H9 (cell line): ENCODE measurements at regions not wholly inside any gene's neighbourhood (a gene's known extent, or its start where the extent isn't known, plus 50 kb on each side); places are given as distances from the start of the nearest gene placed in this dataset.
"Not testable (repeated sequence)": the region's sequence is repeated elsewhere in the genome, so short reads cannot be mapped to it uniquely, and the experiment has no call there.

Source experiments
- DNase-seq: peaks from one replicate; pipeline ENCODE4 v3.0.0-alpha.2; 2017
- H2AFZ ChIP-seq: one replicate; pipeline ENCODE4 v1.6.1; 2013; ENCODE audit warnings: mild to moderate bottlenecking, low read length, control low read depth, moderate library complexity
- H2AK5ac ChIP-seq: 2 replicates; pipeline ENCODE4 v1.6.1; 2013; ENCODE audit warnings: low read length, control low read depth, mixed read lengths; ENCODE audit not compliant: insufficient read length
- H2BK120ac ChIP-seq: one replicate; pipeline ENCODE4 v1.6.1; 2013; ENCODE audit warnings: low read depth, mild to moderate bottlenecking, low read length, control low read depth, inconsistent platforms; ENCODE audit not compliant: poor library complexity, severe bottlenecking
- H2BK12ac ChIP-seq: 2 replicates; pipeline ENCODE4 v1.6.1; 2013; ENCODE audit warnings: low read length, control low read depth, mixed read lengths, low read depth; ENCODE audit not compliant: insufficient read length
- H2BK15ac ChIP-seq: 2 replicates; pipeline ENCODE4 v1.6.1; 2013; ENCODE audit warnings: low read depth, low read length, control low read depth
- H2BK20ac ChIP-seq: one replicate; pipeline ENCODE4 v1.6.1; 2013; ENCODE audit warnings: low read depth, mild to moderate bottlenecking, low read length, control low read depth, inconsistent platforms; ENCODE audit not compliant: poor library complexity, severe bottlenecking
- H2BK5ac ChIP-seq: 2 replicates; pipeline ENCODE4 v1.6.1; 2013; ENCODE audit warnings: low read length, control low read depth, mixed read lengths; ENCODE audit not compliant: insufficient read length
- H3K14ac ChIP-seq: 2 replicates; pipeline ENCODE4 v1.6.1; 2013; ENCODE audit warnings: low read length, control low read depth; ENCODE audit not compliant: insufficient read depth
- H3K18ac ChIP-seq: 2 replicates; pipeline ENCODE4 v1.6.1; 2013; ENCODE audit warnings: low read depth, mild to moderate bottlenecking, mixed read lengths, low read length, control low read depth; ENCODE audit not compliant: insufficient read length
- H3K23ac ChIP-seq: 2 replicates; pipeline ENCODE4 v1.6.1; 2013; ENCODE audit warnings: low read length, control low read depth, mixed read lengths, low read depth; ENCODE audit not compliant: insufficient read length
- H3K23me2 ChIP-seq: 2 replicates; pipeline ENCODE4 v1.6.1; 2013; ENCODE audit warnings: low read depth, mild to moderate bottlenecking, mixed read lengths, low read length, control low read depth; ENCODE audit not compliant: insufficient read length, poor library complexity, severe bottlenecking
- H3K27ac ChIP-seq: 2 replicates; pipeline ENCODE4 v1.5.1; 2013; ENCODE audit warnings: low read length, control low read depth, mixed read lengths, low read depth; ENCODE audit not compliant: insufficient read length
- H3K27me3 ChIP-seq: 2 replicates; pipeline ENCODE4 v1.6.1; 2013; ENCODE audit warnings: low read length, control low read depth, inconsistent platforms; ENCODE audit not compliant: insufficient read depth
- H3K4ac ChIP-seq: 2 replicates; pipeline ENCODE4 v1.6.1; 2013; ENCODE audit warnings: low read depth, mild to moderate bottlenecking, control low read depth, inconsistent platforms, low read length, moderate library complexity
- H3K4me1 ChIP-seq: 2 replicates; pipeline ENCODE4 v1.6.1; 2013; ENCODE audit warnings: low read length, control low read depth, inconsistent platforms; ENCODE audit not compliant: insufficient read depth
- H3K4me2 ChIP-seq: 2 replicates; pipeline ENCODE4 v1.6.1; 2013; ENCODE audit warnings: low read length, control low read depth, mixed read lengths; ENCODE audit not compliant: insufficient read length, insufficient read depth
- H3K56ac ChIP-seq: 2 replicates; pipeline ENCODE4 v1.6.1; 2013; ENCODE audit warnings: low read depth, mild to moderate bottlenecking, mixed read lengths, low read length, control low read depth; ENCODE audit not compliant: insufficient read length
- H3K79me1 ChIP-seq: 2 replicates; pipeline ENCODE4 v1.6.1; 2013; ENCODE audit warnings: low read depth, mild to moderate bottlenecking, moderate library complexity, low read length, control low read depth, inconsistent platforms; ENCODE audit not compliant: insufficient read depth, poor library complexity, severe bottlenecking
- H3K79me2 ChIP-seq: 2 replicates; pipeline ENCODE4 v1.6.1; 2013; ENCODE audit warnings: low read length, control low read depth, inconsistent platforms; ENCODE audit not compliant: insufficient read depth
- H3K9ac ChIP-seq: 2 replicates; pipeline ENCODE4 v1.6.1; 2013; ENCODE audit warnings: low read length, control low read depth, mixed read lengths; ENCODE audit not compliant: insufficient read length; ENCODE audit errors: extremely low read depth
- H3K9me3 ChIP-seq: one replicate; pipeline ENCODE4 v1.6.1; 2013; ENCODE audit warnings: low read depth, low read length, inconsistent platforms; ENCODE audit not compliant: control insufficient read depth
- H3T11ph ChIP-seq: one replicate; pipeline ENCODE4 v1.6.1; 2013; ENCODE audit warnings: mild to moderate bottlenecking, low read length, control low read depth, inconsistent platforms
- H4K20me1 ChIP-seq: one replicate; pipeline ENCODE4 v1.6.1; 2013; ENCODE audit not compliant: control insufficient read depth, insufficient read length, insufficient read depth
- H4K5ac ChIP-seq: 2 replicates; pipeline ENCODE4 v1.6.1; 2013; ENCODE audit warnings: low read depth, mild to moderate bottlenecking, mixed read lengths, low read length, control low read depth; ENCODE audit not compliant: insufficient read length
- H4K8ac ChIP-seq: replicated peaks from 2 replicates; pipeline ENCODE4 v1.6.1; 2013; ENCODE audit warnings: low read length, control low read depth, mixed read lengths, low read depth; ENCODE audit not compliant: insufficient read length
- H4K91ac ChIP-seq: 2 replicates; pipeline ENCODE4 v1.6.1; 2013; ENCODE audit warnings: low read depth, mild to moderate bottlenecking, moderate library complexity, mixed read lengths, low read length, control low read depth; ENCODE audit not compliant: insufficient read length
- H3K27ac Mint-ChIP-seq, 3 experiments: 2 replicates in 2 of 3; 3 replicates in 1 of 3; pipeline ENCODE4 v1.8.0; 2020 to 2021; ENCODE audit warnings: mixed read lengths in 3 of 3, mild to moderate bottlenecking in 1 of 3, moderate library complexity in 1 of 3
- H3K27me3 Mint-ChIP-seq: 2 replicates; pipeline ENCODE4 v1.8.0; 2021; ENCODE audit warnings: low read depth, mild to moderate bottlenecking, moderate library complexity, mixed read lengths
- H3K36me3 Mint-ChIP-seq, 3 experiments: 2 replicates in 2 of 3; 3 replicates in 1 of 3; pipeline ENCODE4 v1.8.0; 2020 to 2021; ENCODE audit warnings: low read depth in 3 of 3, mixed read lengths in 3 of 3; ENCODE audit not compliant: insufficient read depth in 1 of 3
- H3K4me1 Mint-ChIP-seq, 2 experiments: 2 replicates each; pipeline ENCODE4 v1.8.0; 2020; ENCODE audit warnings: mixed read lengths in 2 of 2
- H3K4me3 Mint-ChIP-seq, 2 experiments: 2 replicates in 1 of 2; 3 replicates in 1 of 2; pipeline ENCODE4 v1.8.0; 2020 to 2021; ENCODE audit warnings: mild to moderate bottlenecking in 2 of 2, mixed read lengths in 2 of 2, moderate library complexity in 1 of 2
- H3K9me3 Mint-ChIP-seq, 2 experiments: 2 replicates in 1 of 2; 3 replicates in 1 of 2; pipeline ENCODE4 v1.8.0; 2020; ENCODE audit warnings: mild to moderate bottlenecking in 2 of 2, mixed read lengths in 2 of 2, moderate library complexity in 1 of 2
- WGBS: extraction: QIAGEN DNeasy Blood & Tissue Kit; methylation state at CpG from one replicate; pipeline ENCODE4 v1.1.7; 2013; ENCODE audit warnings: missing lambda C conversion rate, low lambda C conversion rate, mixed read lengths; ENCODE audit not compliant: insufficient read length; ENCODE audit errors: extremely low coverage; 5-methylcytosine and 5-hydroxymethylcytosine counted together

DNA sequence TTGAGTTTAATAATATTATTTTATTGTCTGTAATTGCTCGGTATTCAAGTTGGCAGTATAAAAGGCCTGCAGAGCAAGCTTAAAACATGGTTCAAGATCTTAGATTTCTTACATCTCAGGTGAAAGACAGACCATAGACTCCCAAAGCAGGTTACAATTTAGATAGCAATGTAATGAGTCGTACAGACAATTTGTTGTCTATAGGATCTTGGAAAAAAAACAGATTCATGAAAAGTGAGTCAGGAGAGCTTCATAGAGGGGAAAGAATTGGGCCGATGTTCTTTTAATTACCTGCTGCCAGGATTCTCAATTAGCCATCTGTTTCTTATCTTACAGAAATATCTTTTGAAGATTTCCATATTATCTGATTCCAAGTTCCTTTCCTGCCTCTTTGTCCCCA lies 111.5 kb upstream of the IKBKE start:
- H3T11ph ChIP-seq, H4K91ac ChIP-seq: not testable (repeated sequence)

DNA sequence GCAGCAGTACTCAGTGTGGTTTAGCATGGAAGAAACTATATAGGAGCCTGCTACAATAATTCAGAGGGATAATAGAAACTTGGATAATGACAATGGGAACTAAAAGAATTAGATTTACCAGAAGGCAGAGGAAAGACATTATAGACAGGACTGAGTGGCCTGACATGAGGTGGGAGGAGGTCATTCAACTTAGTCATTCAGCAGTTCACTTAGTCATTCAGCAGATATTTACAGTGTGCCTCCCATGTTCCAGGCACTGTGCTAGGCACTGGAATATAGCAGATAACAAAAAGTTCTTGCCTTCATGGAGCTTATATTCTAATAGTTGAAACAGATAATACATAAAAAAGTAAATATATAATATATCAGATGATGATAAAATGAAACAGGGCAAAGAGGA lies 110.9 kb upstream of the IKBKE start:
- not testable (repeated sequence) for H3K4me1 Mint-ChIP-seq, H3K14ac ChIP-seq, H3K36me3 Mint-ChIP-seq, H3K56ac ChIP-seq, H2BK5ac ChIP-seq, H3K9me3 ChIP-seq, H4K91ac ChIP-seq, H3K23me2 ChIP-seq, H2BK15ac ChIP-seq, H3K4me1 ChIP-seq, H4K20me1 ChIP-seq, H3K27ac ChIP-seq, H3K27ac Mint-ChIP-seq, H2BK20ac ChIP-seq, H2AK5ac ChIP-seq, H4K5ac ChIP-seq, H2AFZ ChIP-seq, H3K27me3 Mint-ChIP-seq, H3K79me2 ChIP-seq, H3T11ph ChIP-seq, H3K4me3 Mint-ChIP-seq, H3K4ac ChIP-seq, H3K27me3 ChIP-seq, H3K18ac ChIP-seq, DNase-seq, H2BK12ac ChIP-seq, H3K4me2 ChIP-seq, H4K8ac ChIP-seq, H2BK120ac ChIP-seq, H3K79me1 ChIP-seq, H3K9me3 Mint-ChIP-seq, H3K23ac ChIP-seq, H3K9ac ChIP-seq

More for the DNA sequence above, 111.5 kb upstream of the IKBKE start:
- not testable (repeated sequence) for H3K4me3 Mint-ChIP-seq, H3K79me1 ChIP-seq, H3K27ac Mint-ChIP-seq, H3K4ac ChIP-seq, H3K27ac ChIP-seq, H3K27me3 Mint-ChIP-seq, H4K20me1 ChIP-seq, H3K23me2 ChIP-seq, H3K4me1 Mint-ChIP-seq, H3K14ac ChIP-seq, H3K79me2 ChIP-seq, H3K9me3 Mint-ChIP-seq, H3K27me3 ChIP-seq, H3K9ac ChIP-seq, H3K23ac ChIP-seq, H3K56ac ChIP-seq, DNase-seq, H2BK5ac ChIP-seq, H4K5ac ChIP-seq, H3K9me3 ChIP-seq, H3K18ac ChIP-seq, H3K4me1 ChIP-seq, H2AK5ac ChIP-seq, H3K36me3 Mint-ChIP-seq, H4K8ac ChIP-seq, H3K4me2 ChIP-seq, H2BK120ac ChIP-seq, H2BK15ac ChIP-seq, H2BK20ac ChIP-seq, H2BK12ac ChIP-seq, H2AFZ ChIP-seq
- WGBS = no CpG with 5 or more reads among the region's 3 CpGs
